H1 (cell line): ENCODE measurements at regions not wholly inside any gene's neighbourhood (a gene's known extent, or its start where the extent isn't known, plus 50 kb on each side); places are given as distances from the start of the nearest gene placed in this dataset.

Experiments
- EP300 ChIP-seq, 2 experiments: IDR thresholded peaks; 1 replicate in 1 of 2; 2 replicates in 1 of 2; pipeline ENCODE4 v1.6.1; 2011 to 2012; ENCODE audit warnings: low read depth in 2 of 2, low read length in 2 of 2, mild to moderate bottlenecking in 2 of 2, borderline replicate concordance in 1 of 2, inconsistent platforms in 1 of 2, moderate library complexity in 1 of 2
- HDAC2 ChIP-seq, 2 experiments: fragments of 300-600 bp in 1 of 2; sonication (generic) in 1 of 2; IDR thresholded peaks; 2 replicates each; pipeline ENCODE4 v1.6.1; 2011 to 2012; ENCODE audit warnings: low read depth in 2 of 2, low read length in 2 of 2, mild to moderate bottlenecking in 2 of 2, moderate library complexity in 2 of 2, borderline replicate concordance in 1 of 2, inconsistent platforms in 1 of 2
- MAFK ChIP-seq: IDR thresholded peaks from 2 replicates; pipeline ENCODE4 v1.6.1; 2012; ENCODE audit warnings: low read depth, mild to moderate bottlenecking, improper control_type of control experiment, low read length
- RFX5 ChIP-seq: IDR thresholded peaks from 2 replicates; pipeline ENCODE4 v1.6.1; 2011; ENCODE audit warnings: low read depth, low read length, improper control_type of control experiment, borderline replicate concordance
- TAF1 ChIP-seq: IDR thresholded peaks from 2 replicates; pipeline ENCODE4 v1.6.1; 2011; ENCODE audit warnings: mild to moderate bottlenecking, low read depth, low read length
- YY1 ChIP-seq: IDR thresholded peaks from 2 replicates; pipeline ENCODE4 v1.6.1; 2011; ENCODE audit warnings: low read depth, mild to moderate bottlenecking, low read length
- TF ChIP-seq, protein P1 (sequence below): IDR thresholded peaks from 2 replicates; pipeline ENCODE4 v1.6.1; 2012; ENCODE audit warnings: inconsistent platforms
- TF ChIP-seq, protein P2 (sequence below), 3 experiments: IDR thresholded peaks; 1 replicate in 2 of 3; 2 replicates in 1 of 3; pipeline versions ENCODE4 v1.5.1 to v1.6.1; 2011; ENCODE audit warnings: low read length in 3 of 3, mild to moderate bottlenecking in 3 of 3, inconsistent platforms in 2 of 3, low read depth in 1 of 3, moderate library complexity in 1 of 3; ENCODE audit not compliant: insufficient read depth in 1 of 3; ENCODE audit errors: control extremely low read depth in 1 of 3
- TF ChIP-seq, protein P3 (sequence below): IDR thresholded peaks from 2 replicates; pipeline ENCODE4 v1.6.1; 2011; ENCODE audit warnings: low read depth, mild to moderate bottlenecking, low read length; ENCODE audit not compliant: insufficient read depth

DNA sequence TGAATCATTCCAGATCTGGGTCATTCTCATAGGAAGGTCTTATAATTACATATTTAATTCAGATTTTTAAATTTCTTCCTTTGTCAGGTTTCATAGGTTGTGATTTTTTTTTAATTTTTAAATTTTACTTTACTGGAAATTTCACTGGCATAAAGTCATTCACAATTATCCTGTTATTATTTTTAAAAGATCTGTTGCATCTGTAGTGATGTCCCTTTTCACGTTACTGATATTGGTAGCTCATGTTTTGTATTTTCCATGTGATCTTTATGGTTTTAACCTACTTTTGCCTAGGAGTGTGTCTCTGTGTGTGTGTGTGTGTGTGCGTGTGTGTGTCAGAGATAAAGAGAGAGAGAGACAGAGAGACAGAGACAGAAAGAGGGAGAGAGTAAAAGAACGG, 216.6 kb upstream of the KCNJ16 start:
- no peak for TF ChIP-seq EP300 (IDR thresholded peaks at IDR 0.05; ENCODE audit: borderline replicate concordance in 1 of 2, low read depth in 2 of 2, low read length in 2 of 2)
- TF ChIP-seq HDAC2 (IDR thresholded peaks at IDR 0.05; ENCODE audit: borderline replicate concordance in 1 of 2, low read depth in 2 of 2, low read length in 2 of 2): no peak
- TF ChIP-seq YY1: no peak
- TF ChIP-seq, protein P1, sequence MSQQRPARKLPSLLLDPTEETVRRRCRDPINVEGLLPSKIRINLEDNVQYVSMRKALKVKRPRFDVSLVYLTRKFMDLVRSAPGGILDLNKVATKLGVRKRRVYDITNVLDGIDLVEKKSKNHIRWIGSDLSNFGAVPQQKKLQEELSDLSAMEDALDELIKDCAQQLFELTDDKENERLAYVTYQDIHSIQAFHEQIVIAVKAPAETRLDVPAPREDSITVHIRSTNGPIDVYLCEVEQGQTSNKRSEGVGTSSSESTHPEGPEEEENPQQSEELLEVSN: no peak
- TF ChIP-seq TAF1: no peak
- no peak for TF ChIP-seq RFX5
- TF ChIP-seq, protein P2, sequence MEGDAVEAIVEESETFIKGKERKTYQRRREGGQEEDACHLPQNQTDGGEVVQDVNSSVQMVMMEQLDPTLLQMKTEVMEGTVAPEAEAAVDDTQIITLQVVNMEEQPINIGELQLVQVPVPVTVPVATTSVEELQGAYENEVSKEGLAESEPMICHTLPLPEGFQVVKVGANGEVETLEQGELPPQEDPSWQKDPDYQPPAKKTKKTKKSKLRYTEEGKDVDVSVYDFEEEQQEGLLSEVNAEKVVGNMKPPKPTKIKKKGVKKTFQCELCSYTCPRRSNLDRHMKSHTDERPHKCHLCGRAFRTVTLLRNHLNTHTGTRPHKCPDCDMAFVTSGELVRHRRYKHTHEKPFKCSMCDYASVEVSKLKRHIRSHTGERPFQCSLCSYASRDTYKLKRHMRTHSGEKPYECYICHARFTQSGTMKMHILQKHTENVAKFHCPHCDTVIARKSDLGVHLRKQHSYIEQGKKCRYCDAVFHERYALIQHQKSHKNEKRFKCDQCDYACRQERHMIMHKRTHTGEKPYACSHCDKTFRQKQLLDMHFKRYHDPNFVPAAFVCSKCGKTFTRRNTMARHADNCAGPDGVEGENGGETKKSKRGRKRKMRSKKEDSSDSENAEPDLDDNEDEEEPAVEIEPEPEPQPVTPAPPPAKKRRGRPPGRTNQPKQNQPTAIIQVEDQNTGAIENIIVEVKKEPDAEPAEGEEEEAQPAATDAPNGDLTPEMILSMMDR (IDR thresholded peaks at IDR 0.05; ENCODE audit: control extremely low read depth in 1 of 3, insufficient read depth in 1 of 3, low read depth in 1 of 3, low read length in 3 of 3): no peak
- TF ChIP-seq MAFK: no peak
- TF ChIP-seq, protein P3, sequence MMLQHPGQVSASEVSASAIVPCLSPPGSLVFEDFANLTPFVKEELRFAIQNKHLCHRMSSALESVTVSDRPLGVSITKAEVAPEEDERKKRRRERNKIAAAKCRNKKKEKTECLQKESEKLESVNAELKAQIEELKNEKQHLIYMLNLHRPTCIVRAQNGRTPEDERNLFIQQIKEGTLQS: no peak
